ENCODE measurements at regions not wholly inside any gene's neighbourhood (a gene's known extent, or its start where the extent isn't known, plus 50 kb on each side); places are given as distances from the start of the nearest gene placed in this dataset.
"Not testable (repeated sequence)": the region's sequence is repeated elsewhere in the genome, so short reads cannot be mapped to it uniquely, and the experiment has no call there.

DNA sequence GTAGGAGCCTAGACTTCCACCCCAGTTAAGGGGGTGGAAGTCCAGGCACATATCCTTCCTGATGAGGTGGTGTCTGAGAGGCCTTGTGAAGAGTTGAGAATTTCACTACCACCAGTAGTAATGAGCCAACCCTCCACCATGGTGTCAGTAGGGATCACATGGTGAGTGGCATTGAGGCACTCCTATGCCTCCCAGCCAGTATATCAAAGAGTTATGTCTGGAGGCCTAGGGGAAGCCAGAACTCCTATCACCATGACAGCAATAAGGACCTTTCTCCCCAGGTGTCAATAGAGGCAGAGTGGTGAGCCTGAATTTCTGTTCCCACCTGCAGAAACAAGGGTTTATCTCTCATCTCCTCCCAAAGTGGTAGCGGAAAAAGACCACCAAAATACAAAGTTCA, 106.6 kb upstream of the ADTRP start:
- no peak for DNase-seq

- not testable (repeated sequence) for DNase-seq
Measured at GRCh38 chr6:11883471-11883870, 104.9 kb upstream of the ADTRP start.

- not testable (repeated sequence) for DNase-seq
Measured at GRCh38 chr6:11880156-11880555, 101.6 kb upstream of the ADTRP start.

DNA sequence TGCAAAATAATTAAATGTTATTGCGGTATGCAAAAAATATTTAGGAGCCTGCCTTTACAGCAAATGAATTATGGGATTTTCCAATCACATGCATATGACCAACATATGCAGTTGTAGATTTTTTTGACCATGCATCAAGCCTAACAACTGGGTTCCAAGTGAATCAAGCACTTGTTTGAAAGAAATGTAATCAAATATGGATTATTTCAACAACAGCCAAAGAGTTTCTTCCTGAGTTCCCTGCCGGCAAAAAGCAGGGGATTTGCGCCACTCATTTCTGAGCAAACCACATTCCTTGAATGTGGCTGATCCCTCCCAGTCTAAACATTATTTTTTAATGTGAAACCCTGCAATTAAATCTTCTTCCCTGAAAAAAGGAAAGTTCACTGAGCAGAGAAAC, 100.1 kb upstream of the ADTRP start:
- DNase-seq = no peak

- no peak for DNase-seq
Measured at GRCh38 chr6:11878029-11878428, 99.4 kb upstream of the ADTRP start.

DNA sequence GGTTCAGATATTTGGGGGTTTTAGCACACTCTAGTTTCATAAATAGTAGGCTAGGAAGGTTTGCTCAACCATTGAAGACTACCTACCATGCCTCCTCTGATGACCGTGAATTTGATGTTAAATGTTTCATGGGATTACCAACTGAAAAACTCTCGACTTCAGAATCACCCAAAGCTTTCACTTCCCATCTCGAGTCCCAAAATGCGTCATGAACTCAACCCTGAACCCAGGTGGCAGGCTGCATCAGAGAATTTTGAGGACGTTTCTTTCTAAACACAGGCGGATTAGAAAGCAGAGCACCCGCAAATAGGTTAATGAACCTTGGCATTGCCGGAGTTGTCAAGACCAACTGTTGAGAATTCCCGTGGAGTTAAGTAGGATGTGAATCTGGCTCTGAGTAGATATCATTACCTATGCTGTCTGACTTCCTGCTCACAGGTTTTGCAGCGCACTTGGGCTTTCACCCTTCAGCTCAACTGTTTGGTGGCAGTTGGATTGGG, 98.4 kb upstream of the ADTRP start:
- DNase-seq = no peak

- no peak for DNase-seq
Measured at GRCh38 chr6:11875325-11876109, 96.9 kb upstream of the ADTRP start.

DNA sequence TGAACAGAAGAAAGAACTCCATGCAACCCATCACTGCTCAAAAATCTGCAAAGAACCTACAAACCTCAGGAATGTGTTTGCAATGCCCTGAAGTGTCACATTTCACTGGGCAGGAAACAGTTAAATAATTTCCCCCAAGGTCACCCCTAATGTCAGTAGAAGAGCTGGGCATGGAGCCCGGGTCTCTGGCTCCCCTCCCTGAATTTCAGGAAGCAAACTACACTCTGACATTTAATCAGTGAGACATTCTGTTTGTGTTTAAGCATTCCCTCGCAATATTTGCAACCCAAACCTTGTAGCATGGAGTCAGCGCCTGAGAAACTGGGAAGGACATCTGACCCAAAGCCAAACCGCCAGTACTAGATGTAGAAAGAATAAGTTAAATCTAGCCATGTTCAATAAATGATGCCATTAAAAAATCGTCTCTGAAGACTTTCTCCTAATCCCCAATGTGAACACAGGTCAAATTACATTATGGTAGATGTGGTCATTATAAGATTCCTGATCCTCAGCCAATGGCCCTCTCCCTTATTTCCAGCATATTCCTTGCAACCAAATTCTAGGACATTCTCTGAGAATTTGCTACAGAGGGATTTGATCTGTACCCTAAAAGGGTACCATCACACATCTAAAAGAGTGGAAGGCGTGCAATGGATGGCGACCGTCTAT, 91.2 kb upstream of the ADTRP start:
- no peak for DNase-seq

DNA sequence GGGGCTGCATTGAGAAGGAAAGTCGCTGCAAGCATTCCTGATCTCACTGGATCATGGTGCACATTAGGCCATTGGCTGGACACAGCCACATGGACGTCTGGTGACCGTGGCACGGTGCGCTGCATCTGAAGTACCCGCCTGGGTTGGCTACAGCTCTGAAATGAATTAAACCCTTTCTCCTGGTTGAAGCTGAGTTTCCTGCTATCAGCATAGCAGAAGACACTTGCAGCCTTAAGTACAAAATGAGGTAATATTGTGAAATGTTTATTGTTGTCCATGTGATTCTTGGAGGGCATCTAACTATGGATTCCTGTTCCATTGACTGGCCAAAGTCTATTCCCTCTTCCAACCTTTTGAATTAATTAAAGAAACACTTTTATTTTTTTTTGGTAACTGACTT, 89.8 kb upstream of the ADTRP start:
- no peak for DNase-seq

GRCh38 chr6:11865680-11866300, 87.2 kb upstream of the ADTRP start:
- no peak for DNase-seq

DNA sequence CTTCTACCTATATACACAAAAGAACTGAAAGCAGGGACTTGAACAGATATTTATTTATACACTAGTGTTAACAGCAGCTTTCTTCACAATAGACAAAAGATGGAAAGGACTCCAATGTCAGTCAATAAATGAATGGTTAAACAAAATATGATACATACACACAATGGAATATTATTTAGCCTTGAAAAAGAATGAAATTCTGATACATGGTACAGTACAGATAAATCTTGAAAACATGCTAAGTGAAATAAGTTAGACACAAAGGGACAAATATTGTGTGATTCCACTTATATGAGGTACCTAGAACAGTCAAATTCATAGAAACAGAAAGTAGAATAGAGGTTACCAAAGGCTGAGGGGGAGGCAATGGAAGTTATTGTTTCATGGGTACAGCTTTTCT, 79.8 kb upstream of the ADTRP start:
- DNase-seq = no peak

DNA sequence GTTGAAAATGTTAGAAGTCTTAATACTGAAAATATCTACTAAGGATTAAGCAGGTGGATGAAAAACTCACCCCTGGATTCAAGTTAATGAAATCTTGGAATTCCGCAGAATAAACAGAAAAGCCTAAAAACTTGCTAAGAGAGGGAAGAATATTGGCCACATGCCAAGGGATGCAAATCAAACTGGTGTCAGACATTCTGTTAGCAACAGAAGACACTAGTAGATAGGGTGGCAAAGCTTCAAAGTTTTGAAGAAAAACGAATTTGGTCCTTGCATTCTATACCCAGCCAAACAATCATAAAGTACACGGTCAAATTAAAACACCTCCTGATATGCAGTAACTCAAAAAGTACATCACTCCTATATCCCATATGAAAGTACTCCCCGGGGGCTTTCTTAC, 77.1 kb upstream of the ADTRP start:
- DNase-seq = no peak

- no peak for DNase-seq
Measured at GRCh38 chr6:11854408-11855165, 76.0 kb upstream of the ADTRP start.

DNA sequence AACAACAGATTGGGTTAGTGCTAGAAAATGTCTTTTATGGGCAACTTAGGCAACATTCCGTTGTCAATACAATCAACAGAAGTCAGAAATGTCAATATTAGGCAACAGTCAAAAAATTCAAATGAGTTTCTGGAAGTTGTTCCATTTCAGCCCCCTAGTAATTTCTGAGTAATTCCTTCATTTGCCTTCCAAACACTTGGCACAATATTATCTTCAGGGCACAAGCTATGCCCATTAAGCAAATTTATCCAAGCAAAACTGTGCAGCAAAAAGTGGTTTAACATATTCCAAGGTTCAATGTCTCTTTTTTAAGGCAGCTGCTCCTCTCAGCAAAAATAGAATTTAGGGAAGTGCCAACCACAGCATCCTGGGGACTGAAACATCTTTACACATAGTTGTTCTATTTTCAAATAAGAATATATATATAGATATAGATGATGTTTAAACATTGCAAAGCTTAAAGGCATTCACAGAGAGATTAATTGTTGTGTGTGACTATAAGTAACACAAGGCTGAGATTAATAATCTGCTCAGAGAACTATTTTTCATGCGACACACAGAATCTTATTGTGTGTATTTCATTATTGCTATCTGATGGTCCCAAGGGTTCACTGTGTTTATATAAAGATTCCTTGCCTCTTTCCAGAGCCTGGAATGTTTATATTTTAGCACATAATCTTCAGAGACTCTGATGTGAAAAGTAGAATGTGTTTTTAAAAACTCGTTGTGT, 75.2 kb upstream of the ADTRP start:
- no peak for DNase-seq

DNA sequence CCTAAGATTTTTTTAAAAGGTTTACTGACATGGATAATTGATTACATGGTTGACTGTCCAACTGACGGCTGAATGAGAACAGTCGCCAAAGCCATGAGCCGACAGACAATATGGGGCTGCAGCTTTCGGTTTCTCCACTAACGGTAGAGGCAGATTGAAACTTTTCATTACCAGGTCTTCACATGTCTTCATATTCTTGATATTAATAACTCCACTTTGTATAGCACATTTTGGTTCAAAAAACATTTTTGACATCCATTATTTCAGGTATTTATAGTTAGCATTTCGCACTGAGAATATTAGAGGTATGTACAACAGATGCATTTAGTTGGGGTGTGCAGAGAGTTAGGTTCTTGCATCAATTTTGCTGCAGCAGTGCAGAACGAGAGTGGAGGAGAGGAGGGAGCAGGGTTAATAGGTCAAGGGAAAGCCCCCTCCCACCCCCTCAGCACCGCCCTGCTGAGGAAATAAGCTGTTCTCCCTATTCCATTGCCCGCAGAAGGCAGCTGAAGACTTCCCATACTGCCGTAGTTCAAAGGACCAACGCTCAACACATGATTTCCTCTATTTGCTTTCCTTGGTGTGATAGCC, 73.6 kb upstream of the ADTRP start:
- DNase-seq = no peak

- DNase-seq = no peak
Measured at GRCh38 chr6:11851387-11851786, 72.8 kb upstream of the ADTRP start.

- DNase-seq = no peak
Measured at GRCh38 chr6:11848852-11849731, 70.5 kb upstream of the ADTRP start.

DNA sequence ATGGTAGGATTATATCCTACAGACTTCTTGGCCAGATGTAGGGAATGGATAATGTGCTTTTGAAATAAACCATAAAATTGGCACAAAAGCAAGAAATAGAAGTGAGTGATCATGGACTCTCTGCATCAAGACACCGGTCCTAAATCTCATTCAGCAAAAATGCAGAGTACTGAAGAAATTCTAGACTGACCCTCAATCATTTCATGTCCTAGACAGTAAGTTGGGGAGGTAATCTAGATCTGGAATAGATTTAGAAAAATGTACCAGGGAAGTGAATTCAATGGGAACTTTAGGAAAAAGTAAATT, 69.7 kb upstream of the ADTRP start:
- DNase-seq = no peak

DNA sequence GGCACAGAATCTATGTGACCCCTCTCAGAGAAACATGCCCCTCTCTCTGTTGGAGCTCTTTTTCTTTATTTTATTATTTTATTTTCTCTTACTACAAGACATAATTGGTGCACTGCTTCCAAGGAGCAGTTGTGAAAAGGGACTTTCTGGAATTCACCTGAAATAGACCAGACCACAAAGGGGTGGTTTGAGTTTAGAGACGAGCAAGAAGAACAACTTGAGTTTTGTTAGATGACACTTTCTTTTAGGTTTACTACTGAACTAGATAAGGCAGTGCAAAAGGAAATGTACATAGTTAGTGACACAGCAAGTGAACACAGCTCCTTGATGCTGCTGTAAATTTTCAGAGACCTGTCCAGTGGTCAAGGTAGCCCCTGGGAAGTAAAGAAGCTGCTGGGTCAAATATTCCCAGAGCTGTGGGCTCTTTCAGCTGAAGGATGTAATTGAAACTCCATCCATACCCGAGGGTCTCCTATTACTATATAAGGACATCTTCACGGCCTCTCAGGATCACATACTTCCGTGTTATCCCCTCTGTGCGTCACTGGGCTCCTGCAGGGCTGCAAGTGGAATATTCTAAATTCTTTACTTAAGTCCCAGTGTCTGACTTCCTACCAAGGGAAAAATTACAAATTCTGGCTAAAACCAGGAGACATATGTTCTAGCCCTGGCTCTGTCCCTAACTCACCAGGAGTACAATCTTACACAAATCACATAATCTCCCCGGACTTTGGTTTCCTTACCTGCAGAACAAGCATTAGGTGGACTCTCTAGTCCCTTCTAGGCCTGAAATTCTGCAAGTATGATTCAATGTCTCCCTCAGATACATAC, 69.1 kb upstream of the ADTRP start:
- DNase-seq = no peak

GRCh38 chr6:11847068-11847467, 68.5 kb upstream of the ADTRP start:
- not testable (repeated sequence) for DNase-seq

Data from NCI-H510A treated with DMSO at 0.1 percent for 48 hours (cell line).